Right hindlimb (tissue), 1 donor: ENCODE measurements at regions not wholly inside any gene's neighbourhood (a gene's known extent, or its start where the extent isn't known, plus 50 kb on each side); places are given as distances from the start of the nearest gene placed in this dataset.

Experiments
- DNase-seq: peaks from one replicate; pipeline ENCODE4 v3.0.0-alpha.2; 2018

- no peak for DNase-seq
Measured at GRCh38 chr18:2293109-2293839, 278.0 kb downstream of the METTL4 start.

GRCh38 chr18:2301316-2301715 is 270.0 kb downstream of the METTL4 start:
- DNase-seq = no peak

- DNase-seq = no peak
Measured at GRCh38 chr18:2302012-2302411, 269.3 kb downstream of the METTL4 start.

GRCh38 chr18:2302628-2303516 is 268.4 kb downstream of the METTL4 start:
- DNase-seq = no peak

- no peak for DNase-seq
Measured at GRCh38 chr18:2303517-2304238, 267.6 kb downstream of the METTL4 start.

- no peak for DNase-seq
Measured at GRCh38 chr18:2304378-2305175, 266.7 kb downstream of the METTL4 start.

GRCh38 chr18:2306606-2307005 is 264.7 kb downstream of the METTL4 start:
- no peak for DNase-seq

- no peak for DNase-seq
Measured at GRCh38 chr18:2310886-2311285, 260.4 kb downstream of the METTL4 start.

GRCh38 chr18:2312440-2312839 is 258.9 kb downstream of the METTL4 start:
- DNase-seq = no peak

- no peak for DNase-seq
Measured at GRCh38 chr18:2313332-2313731, 258.0 kb downstream of the METTL4 start.

GRCh38 chr18:2316082-2316750 is 255.1 kb downstream of the METTL4 start:
- no peak for DNase-seq

- DNase-seq = no peak
Measured at GRCh38 chr18:2316751-2317696, 254.3 kb downstream of the METTL4 start.

- DNase-seq = no peak
Measured at GRCh38 chr18:2324459-2324858, 246.8 kb downstream of the METTL4 start.

- DNase-seq = no peak
Measured at GRCh38 chr18:2325308-2325849, 245.9 kb downstream of the METTL4 start.

- no peak for DNase-seq
Measured at GRCh38 chr18:2325933-2326332, 245.4 kb downstream of the METTL4 start.

GRCh38 chr18:2326999-2327398 is 244.3 kb downstream of the METTL4 start:
- DNase-seq = no peak

- no peak for DNase-seq
Measured at GRCh38 chr18:2330764-2331163, 240.5 kb downstream of the METTL4 start.

GRCh38 chr18:2331491-2331890 is 239.8 kb downstream of the METTL4 start:
- DNase-seq = no peak

GRCh38 chr18:2336690-2337392 is 234.5 kb downstream of the METTL4 start:
- no peak for DNase-seq
